ENCODE measurements at regions not wholly inside any gene's neighbourhood (a gene's known extent, or its start where the extent isn't known, plus 50 kb on each side); places are given as distances from the start of the nearest gene placed in this dataset.

DNA sequence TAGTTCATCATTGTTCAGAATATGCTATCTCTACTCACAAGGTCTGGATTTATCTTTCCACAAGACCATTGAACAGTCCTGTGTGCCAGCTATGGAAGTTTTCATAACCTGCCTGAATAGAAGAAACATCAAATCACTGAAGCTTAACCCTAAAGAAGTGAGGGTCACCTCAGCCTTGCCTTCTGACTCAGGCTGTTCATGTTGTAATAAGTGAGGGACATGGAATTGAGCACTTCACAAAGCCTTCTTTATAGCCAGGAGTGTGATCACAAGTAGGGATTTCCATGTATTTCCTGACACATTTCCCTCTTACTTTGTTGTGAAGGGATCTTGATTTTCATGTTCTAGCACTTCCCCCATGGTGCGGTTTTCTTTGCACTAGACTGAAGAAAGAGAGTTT is 577.5 kb upstream of the WWC1 start:
- Histone ChIP-seq H3K27me3 (ENCODE audit: insufficient read depth, low read length) (no peaks in the 10 kb centered on the region), H2AFZ (ENCODE audit: low read depth, low read length) (no peak overlapping the region), H3K9me3 (ENCODE audit: low read length) (no peaks in the 10 kb centered on the region), H3K4me3 (ENCODE audit: low read length) (no peak overlapping the region), H3K4me1 (ENCODE audit: insufficient read depth, low read length) (peaks cover 12% of the 10 kb centered on the region), H3K36me3 (ENCODE audit: insufficient read depth, low read length) (no peaks in the 10 kb centered on the region)

DNA sequence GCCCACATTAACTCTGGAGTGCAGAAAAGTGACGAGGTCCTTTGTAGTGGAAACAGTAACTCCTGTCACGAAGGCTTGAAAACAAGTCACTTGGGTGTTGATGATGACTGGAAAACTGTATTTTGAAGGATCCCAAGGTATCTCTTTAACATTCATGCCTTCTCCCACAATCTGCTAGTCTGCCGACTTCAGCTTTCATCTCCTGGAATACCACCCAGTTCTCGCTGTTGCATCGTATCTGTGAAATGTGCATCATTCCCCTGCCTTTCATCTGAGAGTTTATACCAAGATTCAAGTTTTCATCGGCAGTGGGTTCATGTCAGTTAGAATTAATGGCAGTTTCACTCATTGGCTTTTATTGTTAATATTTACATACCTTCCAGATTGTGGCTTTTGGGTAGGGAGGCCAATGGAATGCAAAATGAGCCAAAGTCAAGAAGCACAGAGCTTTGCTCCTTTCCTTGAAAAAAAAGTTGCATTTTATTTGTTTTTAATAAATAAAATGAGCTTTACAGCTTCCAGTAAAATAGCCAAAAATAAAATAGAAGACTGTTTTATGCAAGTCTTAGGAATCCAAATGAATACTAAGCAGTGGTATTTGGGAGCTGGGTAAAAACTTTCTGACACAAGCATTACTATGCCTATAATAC is 575.2 kb upstream of the WWC1 start:
- Histone ChIP-seq H2AFZ (ENCODE audit: low read depth, low read length) (no peak overlapping the region), H3K36me3 (ENCODE audit: insufficient read depth, low read length) (peaks cover 3% of the 10 kb centered on the region), H3K4me1 (ENCODE audit: insufficient read depth, low read length) (peaks cover 4% of the 10 kb centered on the region), H3K27me3 (ENCODE audit: insufficient read depth, low read length) (no peaks in the 10 kb centered on the region), H3K4me3 (ENCODE audit: low read length) (no peak overlapping the region), H3K9me3 (ENCODE audit: low read length) (peaks cover under 1% of the 10 kb centered on the region)

GRCh38 chr5:167720259-167720658 is 571.2 kb upstream of the WWC1 start:
- Histone ChIP-seq H3K36me3 (ENCODE audit: insufficient read depth, low read length) (peaks cover 6% of the 10 kb centered on the region), H2AFZ (ENCODE audit: low read depth, low read length) (no peak overlapping the region), H3K4me3 (ENCODE audit: low read length) (no peak overlapping the region), H3K27me3 (ENCODE audit: insufficient read depth, low read length) (no peaks in the 10 kb centered on the region), H3K9me3 (ENCODE audit: low read length) (peaks cover 2% of the 10 kb centered on the region), H3K4me1 (ENCODE audit: insufficient read depth, low read length) (peaks cover 4% of the 10 kb centered on the region)

DNA sequence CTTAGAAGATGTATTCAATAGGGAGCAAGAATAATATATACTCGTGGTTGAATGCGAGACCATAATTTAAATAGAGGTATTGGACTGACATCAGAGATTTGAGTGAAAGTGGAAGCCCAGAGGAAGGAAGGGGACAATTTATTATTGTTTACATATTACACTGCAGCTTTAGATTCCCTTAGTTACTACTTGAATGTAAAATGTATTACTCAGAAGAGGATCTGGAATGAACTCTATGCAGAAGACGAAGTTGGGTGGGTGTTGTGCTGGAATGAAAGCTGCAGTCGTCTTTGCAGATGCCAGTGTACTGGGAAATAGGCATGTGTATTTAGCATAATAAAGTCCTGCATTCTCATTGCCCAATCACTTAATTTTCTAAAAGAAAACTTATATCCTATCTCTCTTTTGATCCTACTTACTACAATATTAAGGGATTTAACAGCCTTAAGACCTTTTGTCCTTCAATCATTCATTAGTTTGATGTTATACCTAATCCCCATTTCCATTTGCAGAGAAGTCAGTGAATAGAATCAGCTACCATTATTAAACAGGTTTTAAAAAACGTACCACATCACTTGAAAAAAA is 570.7 kb upstream of the WWC1 start:
- Histone ChIP-seq H3K9me3 (ENCODE audit: low read length) (peaks cover 2% of the 10 kb centered on the region), H3K4me1 (ENCODE audit: insufficient read depth, low read length) (peaks cover 4% of the 10 kb centered on the region), H3K27me3 (ENCODE audit: insufficient read depth, low read length) (no peaks in the 10 kb centered on the region), H3K4me3 (ENCODE audit: low read length) (no peak overlapping the region), H2AFZ (ENCODE audit: low read depth, low read length) (no peak overlapping the region), H3K36me3 (ENCODE audit: insufficient read depth, low read length) (peaks cover 6% of the 10 kb centered on the region)

- H3K9me3 ChIP-seq (ENCODE audit: low read length), result peaks cover 2% of the 10 kb centered on the region
- no peak overlapping the region for H3K4me3 ChIP-seq (ENCODE audit: low read length)
- peaks cover 6% of the 10 kb centered on the region for H3K36me3 ChIP-seq (ENCODE audit: insufficient read depth, low read length)
- H3K27me3 ChIP-seq (ENCODE audit: insufficient read depth, low read length), result no peaks in the 10 kb centered on the region
- H2AFZ ChIP-seq (ENCODE audit: low read depth, low read length), result no peak overlapping the region
- no peaks in the 10 kb centered on the region for H3K4me1 ChIP-seq (ENCODE audit: insufficient read depth, low read length)
Measured at GRCh38 chr5:167721926-167722440, 569.5 kb upstream of the WWC1 start.

DNA sequence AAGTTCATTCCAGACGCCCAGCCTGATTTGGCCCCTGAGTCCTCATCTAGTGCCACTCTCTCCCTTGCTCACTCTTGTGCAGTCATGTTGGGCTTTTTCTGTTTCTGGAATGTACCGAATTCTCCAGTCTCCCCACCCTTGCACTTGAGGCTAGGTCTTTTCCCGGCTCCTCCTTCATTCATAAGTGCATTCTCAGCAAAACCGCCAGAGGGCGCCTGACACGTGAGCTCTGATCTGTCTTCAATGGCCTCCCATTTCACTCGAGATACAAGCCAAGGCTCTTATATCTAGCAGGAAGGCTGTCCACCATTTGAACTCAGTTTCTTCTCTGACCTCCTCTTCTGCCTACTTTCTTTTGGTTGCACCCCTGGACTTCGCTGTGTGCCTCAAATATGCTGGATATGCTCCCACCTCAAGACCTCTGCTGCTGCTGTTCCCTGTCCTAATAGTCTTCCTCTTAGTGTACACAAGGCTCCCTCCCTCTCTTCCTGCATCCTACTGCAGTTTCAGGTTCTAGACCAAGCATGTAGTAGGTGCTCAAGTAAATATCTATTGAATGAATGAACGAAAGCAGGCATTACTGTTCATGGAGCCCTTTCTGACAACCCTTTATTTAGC is 568.1 kb upstream of the WWC1 start:
- Histone ChIP-seq H3K4me1 (ENCODE audit: insufficient read depth, low read length) (no peaks in the 10 kb centered on the region), H3K9me3 (ENCODE audit: low read length) (peaks cover 2% of the 10 kb centered on the region), H3K27me3 (ENCODE audit: insufficient read depth, low read length) (no peaks in the 10 kb centered on the region), H2AFZ (ENCODE audit: low read depth, low read length) (no peak overlapping the region), H3K36me3 (ENCODE audit: insufficient read depth, low read length) (peaks cover 6% of the 10 kb centered on the region), H3K4me3 (ENCODE audit: low read length) (no peak overlapping the region)

DNA sequence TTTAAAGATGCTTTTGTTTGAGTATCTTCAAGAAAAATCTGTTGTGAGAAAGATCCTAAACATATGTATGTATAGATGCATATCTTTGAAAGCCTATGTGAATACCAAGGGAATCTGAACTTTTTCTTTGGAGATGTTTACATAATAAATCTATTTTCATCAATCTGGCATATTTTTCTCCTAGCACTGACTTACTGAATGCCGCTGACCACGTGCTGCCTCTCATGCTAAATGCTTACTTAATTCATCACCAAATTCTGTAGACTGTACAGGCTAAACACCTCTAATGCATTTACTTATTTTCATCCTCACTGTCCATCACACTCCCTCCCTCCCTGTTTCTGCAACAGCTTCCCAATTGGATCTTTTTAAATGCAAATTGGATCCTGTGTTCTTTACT is 566.2 kb upstream of the WWC1 start:
- Histone ChIP-seq H3K4me1 (ENCODE audit: insufficient read depth, low read length) (no peaks in the 10 kb centered on the region), H3K27me3 (ENCODE audit: insufficient read depth, low read length) (no peaks in the 10 kb centered on the region), H2AFZ (ENCODE audit: low read depth, low read length) (no peak overlapping the region), H3K4me3 (ENCODE audit: low read length) (no peak overlapping the region), H3K9me3 (ENCODE audit: low read length) (peaks cover 2% of the 10 kb centered on the region), H3K36me3 (ENCODE audit: insufficient read depth, low read length) (peaks cover 7% of the 10 kb centered on the region)

DNA sequence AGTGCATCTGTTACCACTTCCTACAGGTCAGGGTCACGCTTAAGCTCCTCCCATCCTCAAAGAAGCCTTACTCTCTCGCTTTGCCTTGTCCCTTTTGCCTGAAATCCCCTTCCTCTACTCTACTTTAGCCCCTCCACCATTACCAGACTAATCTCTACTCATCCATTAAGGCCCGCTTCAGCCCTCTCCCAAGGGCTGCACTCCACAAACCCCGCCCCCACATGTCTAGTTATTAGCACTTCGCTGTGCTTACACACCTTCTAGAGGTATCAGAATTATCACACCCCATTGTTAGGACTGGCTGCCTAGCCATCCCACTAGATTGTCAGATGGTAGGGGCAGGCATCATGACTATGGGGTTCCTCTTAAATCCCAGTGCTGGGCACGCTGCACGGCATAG is 565.7 kb upstream of the WWC1 start:
- Histone ChIP-seq H2AFZ (ENCODE audit: low read depth, low read length) (no peak overlapping the region), H3K9me3 (ENCODE audit: low read length) (peaks cover 2% of the 10 kb centered on the region), H3K4me1 (ENCODE audit: insufficient read depth, low read length) (no peaks in the 10 kb centered on the region), H3K4me3 (ENCODE audit: low read length) (no peak overlapping the region), H3K27me3 (ENCODE audit: insufficient read depth, low read length) (no peaks in the 10 kb centered on the region), H3K36me3 (ENCODE audit: insufficient read depth, low read length) (peaks cover 7% of the 10 kb centered on the region)

GRCh38 chr5:167726642-167727041 is 564.8 kb upstream of the WWC1 start:
- H3K36me3 ChIP-seq (ENCODE audit: insufficient read depth, low read length), result peaks cover 5% of the 10 kb centered on the region
- no peak overlapping the region for H3K4me3 ChIP-seq (ENCODE audit: low read length)
- H3K9me3 ChIP-seq (ENCODE audit: low read length), result no peaks in the 10 kb centered on the region
- H3K27me3 ChIP-seq (ENCODE audit: insufficient read depth, low read length), result no peaks in the 10 kb centered on the region
- H2AFZ ChIP-seq (ENCODE audit: low read depth, low read length), result no peak overlapping the region
- H3K4me1 ChIP-seq (ENCODE audit: insufficient read depth, low read length), result no peaks in the 10 kb centered on the region

- no peak overlapping the region for H2AFZ ChIP-seq (ENCODE audit: low read depth, low read length)
- H3K36me3 ChIP-seq (ENCODE audit: insufficient read depth, low read length), result peaks cover 5% of the 10 kb centered on the region
- H3K4me3 ChIP-seq (ENCODE audit: low read length), result no peak overlapping the region
- H3K27me3 ChIP-seq (ENCODE audit: insufficient read depth, low read length), result no peaks in the 10 kb centered on the region
- no peaks in the 10 kb centered on the region for H3K4me1 ChIP-seq (ENCODE audit: insufficient read depth, low read length)
- no peaks in the 10 kb centered on the region for H3K9me3 ChIP-seq (ENCODE audit: low read length)
Measured at GRCh38 chr5:167730121-167730520, 561.3 kb upstream of the WWC1 start.

GRCh38 chr5:167730656-167731055 is 560.8 kb upstream of the WWC1 start:
- peaks cover 5% of the 10 kb centered on the region for H3K36me3 ChIP-seq (ENCODE audit: insufficient read depth, low read length)
- no peaks in the 10 kb centered on the region for H3K4me1 ChIP-seq (ENCODE audit: insufficient read depth, low read length)
- no peaks in the 10 kb centered on the region for H3K27me3 ChIP-seq (ENCODE audit: insufficient read depth, low read length)
- no peak overlapping the region for H2AFZ ChIP-seq (ENCODE audit: low read depth, low read length)
- no peaks in the 10 kb centered on the region for H3K9me3 ChIP-seq (ENCODE audit: low read length)
- no peak overlapping the region for H3K4me3 ChIP-seq (ENCODE audit: low read length)

GRCh38 chr5:167731951-167732350 is 559.5 kb upstream of the WWC1 start:
- H3K4me3 ChIP-seq (ENCODE audit: low read length), result no peak overlapping the region
- H3K36me3 ChIP-seq (ENCODE audit: insufficient read depth, low read length), result peaks cover 7% of the 10 kb centered on the region
- no peaks in the 10 kb centered on the region for H3K27me3 ChIP-seq (ENCODE audit: insufficient read depth, low read length)
- H3K9me3 ChIP-seq (ENCODE audit: low read length), result no peaks in the 10 kb centered on the region
- H3K4me1 ChIP-seq (ENCODE audit: insufficient read depth, low read length), result no peaks in the 10 kb centered on the region
- no peak overlapping the region for H2AFZ ChIP-seq (ENCODE audit: low read depth, low read length)

GRCh38 chr5:167732499-167732898 is 558.9 kb upstream of the WWC1 start:
- no peaks in the 10 kb centered on the region for H3K9me3 ChIP-seq (ENCODE audit: low read length)
- peaks cover 11% of the 10 kb centered on the region for H3K36me3 ChIP-seq (ENCODE audit: insufficient read depth, low read length)
- no peak overlapping the region for H3K4me3 ChIP-seq (ENCODE audit: low read length)
- H3K27me3 ChIP-seq (ENCODE audit: insufficient read depth, low read length), result no peaks in the 10 kb centered on the region
- H3K4me1 ChIP-seq (ENCODE audit: insufficient read depth, low read length), result peaks cover 4% of the 10 kb centered on the region
- H2AFZ ChIP-seq (ENCODE audit: low read depth, low read length), result no peak overlapping the region

All from neuron (in vitro differentiated cells).